Bronchial epithelial cell (primary cell): ENCODE measurements at regions not wholly inside any gene's neighbourhood (a gene's known extent, or its start where the extent isn't known, plus 50 kb on each side); places are given as distances from the start of the nearest gene placed in this dataset.

Experiments
- DNase-seq: peaks from one replicate; pipeline ENCODE4 v3.0.0-alpha.2; 2010; ENCODE audit warnings: low read depth
- FAIRE-seq: peaks from 2 replicates; lab custom pipeline; 2011; peaks lifted over from hg19 to GRCh38; lab: Jason Lieb, UNC
- H3K27me3 ChIP-seq: 2 replicates; pipeline ENCODE4 v1.5.1; 2011; ENCODE audit warnings: low read length; ENCODE audit not compliant: control insufficient read depth, insufficient read depth
- H3K36me3 ChIP-seq: 2 replicates; pipeline ENCODE4 v1.5.1; 2011; ENCODE audit warnings: low read length; ENCODE audit not compliant: control insufficient read depth, insufficient read depth
- H3K4me3 ChIP-seq: 2 replicates; pipeline ENCODE4 v1.5.1; 2011; ENCODE audit warnings: mild to moderate bottlenecking, low read depth, low read length, control low read depth
- TF ChIP-seq, protein P1 (sequence below): IDR thresholded peaks from 2 replicates; pipeline ENCODE4 v1.5.1; 2011; ENCODE audit warnings: mild to moderate bottlenecking, moderate library complexity, low read length, control low read depth, inconsistent platforms; ENCODE audit not compliant: insufficient read depth, severe bottlenecking

DNA sequence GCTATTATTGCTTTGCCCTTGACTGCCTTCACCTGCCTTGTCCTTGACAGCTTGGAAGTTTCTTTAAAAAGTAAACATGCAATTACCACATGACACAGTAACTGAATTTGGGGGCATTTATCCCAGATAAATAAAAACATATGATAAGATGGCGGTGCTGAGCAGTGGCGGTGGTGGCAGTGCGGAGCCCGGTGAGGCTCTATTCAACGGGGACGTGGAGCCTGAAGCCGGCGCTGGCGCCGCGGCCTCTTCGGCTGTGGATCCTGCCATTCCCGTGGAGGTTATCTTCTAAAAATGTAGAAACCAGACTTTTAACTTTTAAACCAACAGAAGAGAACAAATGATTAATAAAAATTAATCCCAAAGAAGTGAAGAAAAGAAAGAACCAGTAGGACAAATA lies 59.7 kb upstream of the ZDHHC15 start:
- no peak for FAIRE-seq
- no peak for DNase-seq
- no peak overlapping the region for H3K4me3 ChIP-seq
- H3K36me3 ChIP-seq = no peaks in the 10 kb centered on the region
- no peaks in the 10 kb centered on the region for H3K27me3 ChIP-seq
- TF ChIP-seq, protein P1, sequence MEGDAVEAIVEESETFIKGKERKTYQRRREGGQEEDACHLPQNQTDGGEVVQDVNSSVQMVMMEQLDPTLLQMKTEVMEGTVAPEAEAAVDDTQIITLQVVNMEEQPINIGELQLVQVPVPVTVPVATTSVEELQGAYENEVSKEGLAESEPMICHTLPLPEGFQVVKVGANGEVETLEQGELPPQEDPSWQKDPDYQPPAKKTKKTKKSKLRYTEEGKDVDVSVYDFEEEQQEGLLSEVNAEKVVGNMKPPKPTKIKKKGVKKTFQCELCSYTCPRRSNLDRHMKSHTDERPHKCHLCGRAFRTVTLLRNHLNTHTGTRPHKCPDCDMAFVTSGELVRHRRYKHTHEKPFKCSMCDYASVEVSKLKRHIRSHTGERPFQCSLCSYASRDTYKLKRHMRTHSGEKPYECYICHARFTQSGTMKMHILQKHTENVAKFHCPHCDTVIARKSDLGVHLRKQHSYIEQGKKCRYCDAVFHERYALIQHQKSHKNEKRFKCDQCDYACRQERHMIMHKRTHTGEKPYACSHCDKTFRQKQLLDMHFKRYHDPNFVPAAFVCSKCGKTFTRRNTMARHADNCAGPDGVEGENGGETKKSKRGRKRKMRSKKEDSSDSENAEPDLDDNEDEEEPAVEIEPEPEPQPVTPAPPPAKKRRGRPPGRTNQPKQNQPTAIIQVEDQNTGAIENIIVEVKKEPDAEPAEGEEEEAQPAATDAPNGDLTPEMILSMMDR = no peak
